ENCODE measurements at regions not wholly inside any gene's neighbourhood (a gene's known extent, or its start where the extent isn't known, plus 50 kb on each side); places are given as distances from the start of the nearest gene placed in this dataset.

DNA sequence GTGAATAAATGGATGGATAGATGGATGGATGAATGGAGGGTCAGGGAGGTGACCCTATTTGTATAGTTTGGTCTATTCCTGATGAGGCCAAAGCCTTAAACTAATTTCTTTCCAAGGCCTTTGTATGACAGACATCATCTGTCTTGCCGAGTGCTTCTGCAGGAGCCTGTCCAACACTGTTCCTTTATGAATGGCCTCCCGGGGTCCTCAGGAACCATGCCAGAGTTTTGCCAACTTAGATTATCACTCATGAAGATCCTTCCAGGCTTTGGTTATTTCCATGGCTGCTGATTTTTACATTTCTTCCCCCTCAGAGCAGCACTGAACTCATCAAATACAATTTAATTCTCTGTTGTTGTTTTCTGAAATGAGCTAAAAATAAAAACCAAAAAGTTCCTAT lies 133.0 kb upstream of the SOX2 start:
- CTCF ChIA-PET, result no interaction called here
- Histone ChIP-seq H3K4me1 (ENCODE audit: control insufficient read depth, insufficient read depth, low read length) (no peaks in the 10 kb centered on the region), H3K9me3 (ENCODE audit: control insufficient read depth, insufficient read depth, low read depth, low read length) (no peaks in the 10 kb centered on the region), H3K27ac (ENCODE audit: extremely low read depth, low read depth, low read length) (no peak overlapping the region), H3K4me3 (ENCODE audit: low read depth, low read length) (no peak overlapping the region), H3K36me3 (ENCODE audit: control insufficient read depth in 2 of 2, insufficient read depth in 1 of 2, low read length in 2 of 2) (no peaks in the 10 kb centered on the region)
- POLR2A ChIA-PET, result no interaction called here
- no peak for TF ChIP-seq ZNF341 (tag by site-specific recombination; IDR thresholded peaks at IDR 0.05; ENCODE audit: low read depth)
- no peak for TF ChIP-seq ZNF768 (tag by site-specific recombination; IDR thresholded peaks at IDR 0.05)
- TF ChIP-seq SP2 (tag by site-specific recombination; IDR thresholded peaks at IDR 0.05), result no peak
- TF ChIP-seq, protein P1, sequence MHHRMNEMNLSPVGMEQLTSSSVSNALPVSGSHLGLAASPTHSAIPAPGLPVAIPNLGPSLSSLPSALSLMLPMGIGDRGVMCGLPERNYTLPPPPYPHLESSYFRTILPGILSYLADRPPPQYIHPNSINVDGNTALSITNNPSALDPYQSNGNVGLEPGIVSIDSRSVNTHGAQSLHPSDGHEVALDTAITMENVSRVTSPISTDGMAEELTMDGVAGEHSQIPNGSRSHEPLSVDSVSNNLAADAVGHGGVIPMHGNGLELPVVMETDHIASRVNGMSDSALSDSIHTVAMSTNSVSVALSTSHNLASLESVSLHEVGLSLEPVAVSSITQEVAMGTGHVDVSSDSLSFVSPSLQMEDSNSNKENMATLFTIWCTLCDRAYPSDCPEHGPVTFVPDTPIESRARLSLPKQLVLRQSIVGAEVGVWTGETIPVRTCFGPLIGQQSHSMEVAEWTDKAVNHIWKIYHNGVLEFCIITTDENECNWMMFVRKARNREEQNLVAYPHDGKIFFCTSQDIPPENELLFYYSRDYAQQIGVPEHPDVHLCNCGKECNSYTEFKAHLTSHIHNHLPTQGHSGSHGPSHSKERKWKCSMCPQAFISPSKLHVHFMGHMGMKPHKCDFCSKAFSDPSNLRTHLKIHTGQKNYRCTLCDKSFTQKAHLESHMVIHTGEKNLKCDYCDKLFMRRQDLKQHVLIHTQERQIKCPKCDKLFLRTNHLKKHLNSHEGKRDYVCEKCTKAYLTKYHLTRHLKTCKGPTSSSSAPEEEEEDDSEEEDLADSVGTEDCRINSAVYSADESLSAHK (tag by site-specific recombination; IDR thresholded peaks at IDR 0.05), result no peak
- no peak for TF ChIP-seq ZNF624 (tag by site-specific recombination; IDR thresholded peaks at IDR 0.05)
- TF ChIP-seq ZNF140 (tag by site-specific recombination; IDR thresholded peaks at IDR 0.05), result no peak
- TF ChIP-seq TRIM28 (IDR thresholded peaks at IDR 0.05; ENCODE audit: borderline replicate concordance, low read length), result no peak
- TF ChIP-seq ZNF626 (tag by site-specific recombination; IDR thresholded peaks at IDR 0.05), result no peak
- no peak for TF ChIP-seq ZBTB8A (tag by site-specific recombination; IDR thresholded peaks at IDR 0.05)
- TF ChIP-seq ZNF292 (tag by site-specific recombination; IDR thresholded peaks at IDR 0.05; ENCODE audit: borderline replicate concordance, low read depth), result no peak
- no peak for TF ChIP-seq ZNF501 (tag by site-specific recombination; IDR thresholded peaks at IDR 0.05)
- TF ChIP-seq, protein P2, sequence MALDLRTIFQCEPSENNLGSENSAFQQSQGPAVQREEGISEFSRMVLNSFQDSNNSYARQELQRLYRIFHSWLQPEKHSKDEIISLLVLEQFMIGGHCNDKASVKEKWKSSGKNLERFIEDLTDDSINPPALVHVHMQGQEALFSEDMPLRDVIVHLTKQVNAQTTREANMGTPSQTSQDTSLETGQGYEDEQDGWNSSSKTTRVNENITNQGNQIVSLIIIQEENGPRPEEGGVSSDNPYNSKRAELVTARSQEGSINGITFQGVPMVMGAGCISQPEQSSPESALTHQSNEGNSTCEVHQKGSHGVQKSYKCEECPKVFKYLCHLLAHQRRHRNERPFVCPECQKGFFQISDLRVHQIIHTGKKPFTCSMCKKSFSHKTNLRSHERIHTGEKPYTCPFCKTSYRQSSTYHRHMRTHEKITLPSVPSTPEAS (tag by site-specific recombination; IDR thresholded peaks at IDR 0.05), result no peak
- TF ChIP-seq, protein P3, sequence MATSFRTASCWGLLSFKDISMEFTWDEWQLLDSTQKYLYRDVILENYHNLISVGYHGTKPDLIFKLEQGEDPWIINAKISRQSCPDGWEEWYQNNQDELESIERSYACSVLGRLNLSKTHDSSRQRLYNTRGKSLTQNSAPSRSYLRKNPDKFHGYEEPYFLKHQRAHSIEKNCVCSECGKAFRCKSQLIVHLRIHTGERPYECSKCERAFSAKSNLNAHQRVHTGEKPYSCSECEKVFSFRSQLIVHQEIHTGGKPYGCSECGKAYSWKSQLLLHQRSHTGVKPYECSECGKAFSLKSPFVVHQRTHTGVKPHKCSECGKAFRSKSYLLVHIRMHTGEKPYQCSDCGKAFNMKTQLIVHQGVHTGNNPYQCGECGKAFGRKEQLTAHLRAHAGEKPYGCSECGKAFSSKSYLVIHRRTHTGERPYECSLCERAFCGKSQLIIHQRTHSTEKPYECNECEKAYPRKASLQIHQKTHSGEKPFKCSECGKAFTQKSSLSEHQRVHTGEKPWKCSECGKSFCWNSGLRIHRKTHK (tag by site-specific recombination; IDR thresholded peaks at IDR 0.05), result no peak
- TF ChIP-seq, protein P4, sequence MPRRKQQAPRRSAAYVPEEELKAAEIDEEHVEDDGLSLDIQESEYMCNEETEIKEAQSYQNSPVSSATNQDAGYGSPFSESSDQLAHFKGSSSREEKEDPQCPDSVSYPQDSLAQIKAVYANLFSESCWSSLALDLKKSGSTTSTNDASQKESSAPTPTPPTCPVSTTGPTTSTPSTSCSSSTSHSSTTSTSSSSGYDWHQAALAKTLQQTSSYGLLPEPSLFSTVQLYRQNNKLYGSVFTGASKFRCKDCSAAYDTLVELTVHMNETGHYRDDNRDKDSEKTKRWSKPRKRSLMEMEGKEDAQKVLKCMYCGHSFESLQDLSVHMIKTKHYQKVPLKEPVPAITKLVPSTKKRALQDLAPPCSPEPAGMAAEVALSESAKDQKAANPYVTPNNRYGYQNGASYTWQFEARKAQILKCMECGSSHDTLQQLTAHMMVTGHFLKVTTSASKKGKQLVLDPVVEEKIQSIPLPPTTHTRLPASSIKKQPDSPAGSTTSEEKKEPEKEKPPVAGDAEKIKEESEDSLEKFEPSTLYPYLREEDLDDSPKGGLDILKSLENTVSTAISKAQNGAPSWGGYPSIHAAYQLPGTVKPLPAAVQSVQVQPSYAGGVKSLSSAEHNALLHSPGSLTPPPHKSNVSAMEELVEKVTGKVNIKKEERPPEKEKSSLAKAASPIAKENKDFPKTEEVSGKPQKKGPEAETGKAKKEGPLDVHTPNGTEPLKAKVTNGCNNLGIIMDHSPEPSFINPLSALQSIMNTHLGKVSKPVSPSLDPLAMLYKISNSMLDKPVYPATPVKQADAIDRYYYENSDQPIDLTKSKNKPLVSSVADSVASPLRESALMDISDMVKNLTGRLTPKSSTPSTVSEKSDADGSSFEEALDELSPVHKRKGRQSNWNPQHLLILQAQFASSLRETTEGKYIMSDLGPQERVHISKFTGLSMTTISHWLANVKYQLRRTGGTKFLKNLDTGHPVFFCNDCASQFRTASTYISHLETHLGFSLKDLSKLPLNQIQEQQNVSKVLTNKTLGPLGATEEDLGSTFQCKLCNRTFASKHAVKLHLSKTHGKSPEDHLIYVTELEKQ (tag by site-specific recombination; IDR thresholded peaks at IDR 0.05; ENCODE audit: borderline replicate concordance), result no peak

DNA sequence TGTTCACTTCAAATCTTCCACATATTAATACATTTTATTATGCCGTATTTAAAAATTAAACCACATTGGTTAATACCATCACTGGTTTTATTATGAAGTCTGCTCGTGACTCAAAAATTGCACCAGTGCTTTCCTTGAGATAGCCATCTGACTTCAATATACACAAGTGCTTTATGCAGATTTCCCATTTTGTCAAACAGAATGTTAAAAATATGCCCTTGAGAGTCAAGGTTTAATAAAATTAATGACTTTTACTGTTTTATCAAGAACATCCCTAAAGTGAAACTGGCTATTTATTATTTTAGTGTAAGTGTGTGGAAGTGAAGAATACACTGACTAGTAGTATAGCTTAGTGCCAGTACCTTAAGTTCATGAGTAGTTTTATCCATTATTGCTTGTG lies 139.3 kb upstream of the SOX2 start:
- ChIA-PET CTCF (no interaction called here), POLR2A (no interaction called here)
- H3K4me1 ChIP-seq (ENCODE audit: control insufficient read depth, insufficient read depth, low read length), result no peaks in the 10 kb centered on the region
- TF ChIP-seq ZXDB (tag by site-specific recombination; IDR thresholded peaks at IDR 0.05) (no peak), GFI1B (tag by site-specific recombination; IDR thresholded peaks at IDR 0.05) (no peak), ZNF184 (tag by site-specific recombination; IDR thresholded peaks at IDR 0.05) (no peak), ZBTB17 (tag by site-specific recombination; IDR thresholded peaks at IDR 0.05) (no peak), ZNF654 (tag by site-specific recombination; IDR thresholded peaks at IDR 0.05; ENCODE audit: low read depth) (no peak), ZNF610 (tag by site-specific recombination; IDR thresholded peaks at IDR 0.05; ENCODE audit: borderline replicate concordance) (no peak), OVOL3 (tag by site-specific recombination; IDR thresholded peaks at IDR 0.05) (no peak)
- TF ChIP-seq, protein P5, sequence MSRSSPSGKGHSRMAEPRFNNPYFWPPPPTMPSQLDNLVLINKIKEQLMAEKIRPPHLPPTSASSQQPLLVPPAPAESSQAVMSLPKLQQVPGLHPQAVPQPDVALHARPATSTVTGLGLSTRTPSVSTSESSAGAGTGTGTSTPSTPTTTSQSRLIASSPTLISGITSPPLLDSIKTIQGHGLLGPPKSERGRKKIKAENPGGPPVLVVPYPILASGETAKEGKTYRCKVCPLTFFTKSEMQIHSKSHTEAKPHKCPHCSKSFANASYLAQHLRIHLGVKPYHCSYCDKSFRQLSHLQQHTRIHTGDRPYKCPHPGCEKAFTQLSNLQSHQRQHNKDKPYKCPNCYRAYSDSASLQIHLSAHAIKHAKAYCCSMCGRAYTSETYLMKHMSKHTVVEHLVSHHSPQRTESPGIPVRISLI (tag by site-specific recombination; IDR thresholded peaks at IDR 0.05), result no peak
- TF ChIP-seq, protein P6, sequence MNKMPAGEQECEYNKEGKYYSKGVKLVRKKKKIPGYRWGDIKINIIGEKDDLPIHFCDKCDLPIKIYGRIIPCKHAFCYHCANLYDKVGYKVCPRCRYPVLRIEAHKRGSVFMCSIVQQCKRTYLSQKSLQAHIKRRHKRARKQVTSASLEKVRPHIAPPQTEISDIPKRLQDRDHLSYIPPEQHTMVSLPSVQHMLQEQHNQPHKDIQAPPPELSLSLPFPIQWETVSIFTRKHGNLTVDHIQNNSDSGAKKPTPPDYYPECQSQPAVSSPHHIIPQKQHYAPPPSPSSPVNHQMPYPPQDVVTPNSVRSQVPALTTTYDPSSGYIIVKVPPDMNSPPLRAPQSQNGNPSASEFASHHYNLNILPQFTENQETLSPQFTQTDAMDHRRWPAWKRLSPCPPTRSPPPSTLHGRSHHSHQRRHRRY (tag by site-specific recombination; IDR thresholded peaks at IDR 0.05), result no peak
- TF ChIP-seq, protein P3 (tag by site-specific recombination; IDR thresholded peaks at IDR 0.05), result no peak
- no peak overlapping the region for H3K4me3 ChIP-seq (ENCODE audit: low read depth, low read length)
- no peaks in the 10 kb centered on the region for H3K9me3 ChIP-seq (ENCODE audit: control insufficient read depth, insufficient read depth, low read depth, low read length)
- no peaks in the 10 kb centered on the region for H3K36me3 ChIP-seq (ENCODE audit: control insufficient read depth in 2 of 2, insufficient read depth in 1 of 2, low read length in 2 of 2)
- no peak overlapping the region for H3K27ac ChIP-seq (ENCODE audit: extremely low read depth, low read depth, low read length)

All from HEK293 (cell line).